Choroid plexus epithelial cell (primary cell): ENCODE measurements at regions not wholly inside any gene's neighbourhood (a gene's known extent, or its start where the extent isn't known, plus 50 kb on each side); places are given as distances from the start of the nearest gene placed in this dataset.

Experiments used
- DNase-seq: peaks from one replicate; pipeline ENCODE4 v3.0.0-alpha.2; 2010; ENCODE audit warnings: low read depth
- H3K4me3 ChIP-seq: 2 replicates; pipeline ENCODE4 v1.5.1; 2011; ENCODE audit warnings: low read depth, mild to moderate bottlenecking, control low read depth, low read length, moderate library complexity
- CTCF ChIP-seq: conservative IDR thresholded peaks from 2 replicates; pipeline ENCODE4 v1.5.1; 2011; ENCODE audit warnings: low read depth, mild to moderate bottlenecking, control low read depth, inconsistent platforms, low read length, moderate library complexity

GRCh38 chr3:19596408-19596807 lies 337.6 kb downstream of the EFHB start:
- H3K4me3 ChIP-seq: no peak overlapping the region
- no peak for DNase-seq
- TF ChIP-seq CTCF: no peak

DNA sequence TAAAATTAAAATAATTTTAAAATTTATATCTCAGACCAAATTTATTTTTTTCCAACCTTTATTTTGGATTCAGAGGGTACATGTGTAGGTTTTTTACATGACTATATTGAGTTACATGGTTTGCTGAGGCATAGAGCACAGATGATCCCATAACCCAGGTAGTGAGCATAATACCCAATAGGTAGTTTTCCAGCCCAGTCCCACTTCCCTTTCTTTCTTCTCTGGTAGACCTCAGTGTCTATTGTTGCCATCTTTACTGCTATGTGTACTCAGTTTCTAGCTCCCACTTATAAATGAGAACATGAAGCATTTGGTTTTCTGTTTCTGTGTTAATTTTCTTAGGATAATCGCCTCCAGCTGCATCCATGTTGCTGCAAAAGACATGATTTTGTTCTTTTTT lies 338.1 kb downstream of the EFHB start:
- no peak for DNase-seq
- H3K4me3 ChIP-seq: no peak overlapping the region
- TF ChIP-seq CTCF: no peak
